Hepatocyte (in vitro differentiated cells): ENCODE measurements at regions not wholly inside any gene's neighbourhood (a gene's known extent, or its start where the extent isn't known, plus 50 kb on each side); places are given as distances from the start of the nearest gene placed in this dataset.

Experiments used
- DNase-seq: peaks from one replicate; pipeline ENCODE4 v3.0.0-alpha.2; 2016; ENCODE audit warnings: low spot score
- H2AFZ ChIP-seq: fragments of 200-600 bp; sonication (generic); 2 replicates; pipeline ENCODE4 v1.6.0; 2016; ENCODE audit warnings: antibody characterized with exemption, mild to moderate bottlenecking
- H3K27ac ChIP-seq: fragments of 200-600 bp; sonication (generic); 2 replicates; pipeline ENCODE4 v1.5.1; 2016; ENCODE audit warnings: mild to moderate bottlenecking
- H3K27me3 ChIP-seq: fragments of 200-600 bp; sonication (generic); 2 replicates; pipeline ENCODE4 v1.6.1; 2016
- H3K36me3 ChIP-seq: fragments of 200-600 bp; sonication (generic); replicated peaks from 2 replicates; pipeline ENCODE4 v1.5.1; 2016; ENCODE audit warnings: low read depth; ENCODE audit not compliant: insufficient read depth
- H3K4me1 ChIP-seq: fragments of 200-600 bp; sonication (generic); 2 replicates; pipeline ENCODE4 v1.5.1; 2016; ENCODE audit warnings: mild to moderate bottlenecking, moderate library complexity; ENCODE audit not compliant: insufficient read depth
- H3K4me2 ChIP-seq: fragments of 200-600 bp; sonication (generic); 2 replicates; pipeline ENCODE4 v1.6.0; 2016
- H3K4me3 ChIP-seq: fragments of 200-600 bp; sonication (generic); 2 replicates; pipeline ENCODE4 v1.5.1; 2016; ENCODE audit warnings: mild to moderate bottlenecking
- H3K79me2 ChIP-seq: fragments of 200-600 bp; sonication (generic); 2 replicates; pipeline ENCODE4 v1.6.0; 2017; ENCODE audit warnings: mild to moderate bottlenecking
- H3K9me2 ChIP-seq: fragments of 200-600 bp; sonication (generic); replicated peaks from 2 replicates; pipeline ENCODE4 v1.6.0; 2017; ENCODE audit warnings: mild to moderate bottlenecking; ENCODE audit not compliant: insufficient read depth
- H3K9me3 ChIP-seq: fragments of 200-600 bp; sonication (generic); 2 replicates; pipeline ENCODE4 v1.5.1; 2016; ENCODE audit warnings: low read depth, mild to moderate bottlenecking
- H4K20me1 ChIP-seq: fragments of 200-600 bp; sonication (generic); 2 replicates; pipeline ENCODE4 v1.6.0; 2016; ENCODE audit warnings: mild to moderate bottlenecking; ENCODE audit not compliant: insufficient read depth, poor library complexity, severe bottlenecking
- CTCF ChIP-seq: fragments of 200-600 bp; sonication (generic); IDR thresholded peaks from 2 replicates; pipeline ENCODE4 v1.5.1; 2016; ENCODE audit warnings: antibody characterized with exemption, mild to moderate bottlenecking; ENCODE audit not compliant: poor library complexity
- EZH2 ChIP-seq: fragments of 200-600 bp; sonication (generic); IDR thresholded peaks from 2 replicates; pipeline ENCODE4 v1.6.1; 2016; ENCODE audit warnings: antibody characterized with exemption, mild to moderate bottlenecking, borderline replicate concordance
- EZH2phosphoT487 ChIP-seq: fragments of 200-600 bp; sonication (generic); IDR thresholded peaks from one replicate; pipeline ENCODE4 v1.6.1; 2018; ENCODE audit warnings: antibody characterized with exemption, mild to moderate bottlenecking, low read depth, moderate library complexity; ENCODE audit not compliant: unreplicated experiment, severe bottlenecking
- WGBS: methylation state at CpG from one replicate; pipeline ENCODE4 v1.1.6; 2016; ENCODE audit warnings: low lambda C conversion rate; ENCODE audit errors: missing lambda C conversion rate; 5-methylcytosine and 5-hydroxymethylcytosine counted together

- Histone ChIP-seq H3K4me1 (no peaks in the 10 kb centered on the region), H4K20me1 (no peaks in the 10 kb centered on the region), H3K9me3 (no peaks in the 10 kb centered on the region), H3K79me2 (no peaks in the 10 kb centered on the region), H3K27me3 (peaks cover 10% of the 10 kb centered on the region), H3K4me3 (no peak overlapping the region), H3K9me2 (no peaks in the 10 kb centered on the region), H3K27ac (no peak overlapping the region), H3K4me2 (no peak overlapping the region), H3K36me3 (no peaks in the 10 kb centered on the region), H2AFZ (no peak overlapping the region)
- WGBS, result 24% methylated on average over 3 of the region's 3 CpGs
- TF ChIP-seq EZH2, result no peak
- TF ChIP-seq CTCF, result no peak
- no peak for TF ChIP-seq EZH2phosphoT487
- no peak for DNase-seq
Measured at GRCh38 chr14:56524971-56525677, 54.5 kb upstream of the TMEM260 start.

GRCh38 chr14:56528927-56529326 is 50.7 kb upstream of the TMEM260 start:
- H3K4me1 ChIP-seq, result no peaks in the 10 kb centered on the region
- WGBS, result 49% methylated on average over 4 of the region's 4 CpGs
- no peaks in the 10 kb centered on the region for H3K9me3 ChIP-seq
- no peak overlapping the region for H3K4me3 ChIP-seq
- peaks cover 10% of the 10 kb centered on the region for H3K27me3 ChIP-seq
- no peaks in the 10 kb centered on the region for H3K79me2 ChIP-seq
- H3K4me2 ChIP-seq, result no peak overlapping the region
- no peaks in the 10 kb centered on the region for H3K9me2 ChIP-seq
- DNase-seq, result no peak
- TF ChIP-seq CTCF (no peak), EZH2 (no peak), EZH2phosphoT487 (no peak)
- no peak overlapping the region for H2AFZ ChIP-seq
- no peaks in the 10 kb centered on the region for H3K36me3 ChIP-seq
- H3K27ac ChIP-seq, result no peak overlapping the region
- no peaks in the 10 kb centered on the region for H4K20me1 ChIP-seq
